ENCODE measurements at regions not wholly inside any gene's neighbourhood (a gene's known extent, or its start where the extent isn't known, plus 50 kb on each side); places are given as distances from the start of the nearest gene placed in this dataset.
"Not testable (repeated sequence)": the region's sequence is repeated elsewhere in the genome, so short reads cannot be mapped to it uniquely, and the experiment has no call there.

- no peak for DNase-seq (ENCODE audit: extremely low spot score)
- TF ChIP-seq CTCF (IDR thresholded peaks at IDR 0.05; ENCODE audit: control extremely low read depth, extremely low read depth, low read depth, missing control alignments), result no peak
- POLR2A ChIA-PET, result no interaction called here
- CTCF ChIA-PET, result interaction anchor here (1.2 kb wide), 1 partner anchor 10 kb away, joined by 3 read pairs; no protein-coding TSS in a partner anchor
Measured at GRCh38 chr10:8168836-8169235, 114.3 kb downstream of the GATA3 start.

DNA sequence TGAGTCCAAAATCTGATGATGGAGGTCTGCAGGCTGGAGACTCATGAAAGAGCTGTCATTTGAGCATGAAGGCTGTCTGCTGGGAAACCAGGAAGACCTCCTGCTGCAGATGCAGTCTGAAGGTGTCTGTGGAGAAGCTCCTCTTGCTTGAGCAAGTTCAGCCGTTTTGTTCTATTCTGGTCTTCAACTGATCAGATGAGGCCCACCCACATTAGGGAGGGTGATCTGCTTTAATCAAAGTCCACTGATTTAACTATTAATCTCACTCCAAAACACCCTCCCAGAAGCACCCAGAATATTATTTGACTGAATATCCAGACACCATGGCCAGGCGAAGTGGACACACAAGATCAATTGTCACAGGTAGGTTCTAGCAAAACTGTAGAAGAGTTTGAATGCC is 116.5 kb downstream of the GATA3 start:
- ChIA-PET POLR2A (no interaction called here), CTCF (no interaction called here)
- DNase-seq (ENCODE audit: extremely low spot score), result no peak
- no peak for TF ChIP-seq CTCF (IDR thresholded peaks at IDR 0.05; ENCODE audit: control extremely low read depth, extremely low read depth, low read depth, missing control alignments)

DNA sequence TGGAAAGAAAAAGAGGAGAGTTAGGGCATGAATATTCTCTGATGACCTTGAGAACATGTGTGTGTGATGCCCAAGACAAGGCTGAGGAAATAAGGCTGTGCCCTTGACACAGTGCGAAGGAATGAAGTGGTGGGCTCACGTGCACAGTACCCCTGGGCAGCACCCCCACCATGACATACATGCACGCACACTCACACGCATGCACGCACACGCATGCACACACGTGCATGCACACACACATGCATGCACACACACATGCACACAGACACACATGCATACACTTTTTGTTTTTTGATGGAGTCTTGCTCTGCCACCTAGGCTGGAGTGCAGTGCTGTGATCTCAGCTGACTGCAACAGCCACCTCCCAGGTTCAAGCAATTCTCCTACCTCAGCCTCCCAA is 118.1 kb downstream of the GATA3 start:
- CTCF ChIA-PET, result no interaction called here
- POLR2A ChIA-PET, result no interaction called here
- DNase-seq (ENCODE audit: extremely low spot score), result no peak
- no peak for TF ChIP-seq CTCF (IDR thresholded peaks at IDR 0.05; ENCODE audit: control extremely low read depth, extremely low read depth, low read depth, missing control alignments)

DNA sequence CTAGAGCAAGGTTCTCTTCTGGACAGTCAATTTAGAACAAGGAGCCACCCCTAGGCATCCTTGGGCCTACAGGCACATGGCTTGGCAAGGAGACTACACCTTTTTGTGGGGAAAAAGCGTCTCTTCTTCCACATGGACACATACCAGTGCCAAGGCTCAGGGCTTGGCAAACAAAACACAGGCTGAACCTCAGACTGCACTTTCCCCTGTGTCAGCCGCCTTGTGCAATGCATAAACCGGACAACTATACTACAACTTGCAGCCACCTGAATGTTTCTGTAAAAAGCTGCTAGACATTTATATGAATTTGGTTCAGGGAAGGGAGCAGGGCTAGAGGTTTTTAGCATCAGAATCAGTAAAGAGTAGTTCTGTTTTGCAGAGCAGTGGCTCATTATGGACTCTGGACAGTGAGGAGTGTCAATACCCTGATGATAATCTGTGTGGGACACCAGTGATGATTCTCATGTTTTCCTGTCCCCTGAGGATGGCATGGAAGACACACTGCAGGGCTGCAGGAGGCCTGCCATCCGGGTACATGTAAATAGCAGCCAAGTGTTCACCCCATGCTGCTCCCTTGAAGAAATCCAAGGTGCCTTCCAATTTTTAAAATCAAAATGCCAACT is 118.9 kb downstream of the GATA3 start:
- ChIA-PET CTCF (interaction anchor here (1.0 kb wide), 1 partner anchor 13 kb away, joined by 3 read pairs; no protein-coding TSS in a partner anchor), POLR2A (no interaction called here)
- TF ChIP-seq CTCF (IDR thresholded peaks at IDR 0.05; ENCODE audit: control extremely low read depth, extremely low read depth, low read depth, missing control alignments), result no peak
- DNase-seq (ENCODE audit: extremely low spot score), result no peak

DNA sequence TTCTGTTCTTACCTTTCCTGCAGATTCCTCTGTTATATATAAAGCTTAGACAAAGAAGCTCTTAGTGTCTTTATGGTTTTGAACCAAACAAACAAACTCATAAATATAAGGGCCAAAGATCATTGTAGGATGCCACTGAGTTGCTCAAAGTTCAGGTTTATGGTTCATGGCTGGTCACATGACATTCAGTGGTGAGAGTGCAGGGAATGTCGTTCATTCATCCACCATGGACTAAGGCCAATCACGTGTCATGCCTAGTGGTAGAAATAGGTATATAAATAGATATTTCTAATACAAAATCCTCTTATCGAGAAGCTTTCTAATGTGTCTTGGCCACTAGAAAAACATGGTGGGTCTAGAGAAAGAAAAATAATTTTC is 119.4 kb downstream of the GATA3 start:
- no peak for TF ChIP-seq CTCF (IDR thresholded peaks at IDR 0.05; ENCODE audit: control extremely low read depth, extremely low read depth, low read depth, missing control alignments)
- DNase-seq (ENCODE audit: extremely low spot score), result no peak
- CTCF ChIA-PET, result interaction anchor here (1.0 kb wide), 1 partner anchor 14 kb away, joined by 3 read pairs; no protein-coding TSS in a partner anchor
- POLR2A ChIA-PET, result no interaction called here

DNA sequence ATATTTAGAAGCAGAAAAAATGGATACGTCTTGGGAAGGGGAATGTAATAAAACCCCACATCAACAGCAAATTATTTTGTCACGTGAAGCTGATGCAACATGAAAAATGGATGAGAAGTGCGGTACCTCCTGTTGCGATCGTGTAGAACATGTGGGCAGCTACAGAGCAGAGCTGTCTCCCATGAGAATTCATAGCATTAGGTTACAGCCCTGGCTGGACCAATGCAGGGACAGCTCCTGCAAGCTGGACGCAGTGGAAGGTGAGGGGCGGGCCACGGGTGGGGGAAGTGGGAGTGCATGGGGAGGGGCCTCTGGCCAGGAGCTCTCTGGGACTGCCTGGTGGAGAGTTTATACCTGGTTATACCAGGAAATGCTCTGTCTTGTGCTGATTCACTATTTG is 120.3 kb downstream of the GATA3 start:
- POLR2A ChIA-PET, result no interaction called here
- DNase-seq (ENCODE audit: extremely low spot score), result no peak

DNA sequence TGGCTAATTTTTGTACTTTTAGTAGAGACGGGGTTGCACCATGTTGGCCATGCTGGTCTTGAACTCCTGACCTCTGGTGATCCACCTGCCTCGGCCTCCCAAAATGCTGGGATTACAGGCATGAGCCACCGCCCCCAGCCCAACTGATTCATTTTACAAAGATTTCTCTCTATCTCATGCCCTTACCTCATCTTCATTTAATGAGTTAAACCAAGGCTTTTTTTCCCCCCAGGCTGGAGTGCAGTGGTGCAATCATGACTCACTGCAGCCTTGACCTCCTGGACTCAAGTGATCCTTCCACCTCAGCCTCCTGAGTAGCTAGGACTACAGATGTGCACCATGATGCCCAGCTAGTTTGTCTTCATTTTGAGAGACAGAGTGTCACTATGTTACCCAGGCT is 123.0 kb downstream of the GATA3 start:
- CTCF ChIA-PET; DNase-seq (ENCODE audit: extremely low spot score); POLR2A ChIA-PET: not testable (repeated sequence)

More for the DNA sequence above, 120.3 kb downstream of the GATA3 start:
- CTCF ChIA-PET, result no interaction called here
- no peak for TF ChIP-seq CTCF (IDR thresholded peaks at IDR 0.05; ENCODE audit: control extremely low read depth, extremely low read depth, low read depth, missing control alignments)

- CTCF ChIA-PET, result interaction anchor here (1.1 kb wide), 1 partner anchor 10 kb away, joined by 3 read pairs; no protein-coding TSS in a partner anchor
- POLR2A ChIA-PET; DNase-seq (ENCODE audit: extremely low spot score): not testable (repeated sequence)
Measured at GRCh38 chr10:8179773-8180172, 125.3 kb downstream of the GATA3 start.
